Tibial nerve (tissue), 4 donors: ENCODE measurements at regions not wholly inside any gene's neighbourhood (a gene's known extent, or its start where the extent isn't known, plus 50 kb on each side); places are given as distances from the start of the nearest gene placed in this dataset.

Experiments
- DNase-seq, 2 donors: peaks; one replicate each; pipeline ENCODE4 v3.0.0-alpha.2; 2019; ENCODE audit warnings: low spot score in 2 of 2
- H3K27ac ChIP-seq, 4 donors: fragments of 200-600 bp; sonication (generic) in 3 of 4; one replicate each; pipeline ENCODE4 v1.5.1; 2017 to 2019; ENCODE audit warnings: mild to moderate bottlenecking in 1 of 4
- H3K27me3 ChIP-seq, 2 donors: fragments of 200-600 bp; sonication (generic) in 1 of 2; one replicate each; pipeline versions ENCODE4 v1.5.1 to v1.6.0; 2017 to 2019
- H3K36me3 ChIP-seq, 3 donors: fragments of 200-600 bp; sonication (generic); one replicate each; pipeline ENCODE4 v1.5.1; 2018 to 2019
- H3K4me1 ChIP-seq, 4 donors: fragments of 200-600 bp; sonication (generic) in 3 of 4; one replicate each; pipeline ENCODE4 v1.5.1; 2017 to 2019
- H3K4me3 ChIP-seq, 4 donors: fragments of 200-600 bp; sonication (generic) in 3 of 4; one replicate each; pipeline ENCODE4 v1.5.1; 2017 to 2019; ENCODE audit warnings: mild to moderate bottlenecking in 1 of 4, moderate library complexity in 1 of 4
- H3K9me3 ChIP-seq, 4 donors: fragments of 200-600 bp; sonication (generic) in 3 of 4; one replicate each; pipeline ENCODE4 v1.5.1; 2017 to 2019
- CTCF ChIP-seq, 5 experiments: fragments of 200-600 bp in 3 of 5; fragments of 450-650 bp in 2 of 5; sonication (generic) in 3 of 5; IDR thresholded peaks; one replicate each; pipeline ENCODE4 v1.5.1; 2016 to 2019; ENCODE audit warnings: antibody characterized with exemption in 5 of 5, mild to moderate bottlenecking in 3 of 5, moderate library complexity in 2 of 5
- EP300 ChIP-seq, 2 donors: sonication (generic); formaldehyde crosslinking; IDR thresholded peaks; one replicate each; pipeline ENCODE4 v1.6.1; 2017; ENCODE audit warnings: antibody characterized with exemption in 2 of 2, mild to moderate bottlenecking in 1 of 2
- POLR2A ChIP-seq, 2 donors: fragments of 450-650 bp; IDR thresholded peaks; one replicate each; pipeline ENCODE4 v1.6.1; 2017; ENCODE audit warnings: antibody characterized with exemption in 2 of 2, mild to moderate bottlenecking in 2 of 2, moderate library complexity in 2 of 2
- WGBS, 2 donors: methylation state at CpG; one replicate each; pipeline ENCODE4 v1.1.5; 2018; 5-methylcytosine and 5-hydroxymethylcytosine counted together

DNA sequence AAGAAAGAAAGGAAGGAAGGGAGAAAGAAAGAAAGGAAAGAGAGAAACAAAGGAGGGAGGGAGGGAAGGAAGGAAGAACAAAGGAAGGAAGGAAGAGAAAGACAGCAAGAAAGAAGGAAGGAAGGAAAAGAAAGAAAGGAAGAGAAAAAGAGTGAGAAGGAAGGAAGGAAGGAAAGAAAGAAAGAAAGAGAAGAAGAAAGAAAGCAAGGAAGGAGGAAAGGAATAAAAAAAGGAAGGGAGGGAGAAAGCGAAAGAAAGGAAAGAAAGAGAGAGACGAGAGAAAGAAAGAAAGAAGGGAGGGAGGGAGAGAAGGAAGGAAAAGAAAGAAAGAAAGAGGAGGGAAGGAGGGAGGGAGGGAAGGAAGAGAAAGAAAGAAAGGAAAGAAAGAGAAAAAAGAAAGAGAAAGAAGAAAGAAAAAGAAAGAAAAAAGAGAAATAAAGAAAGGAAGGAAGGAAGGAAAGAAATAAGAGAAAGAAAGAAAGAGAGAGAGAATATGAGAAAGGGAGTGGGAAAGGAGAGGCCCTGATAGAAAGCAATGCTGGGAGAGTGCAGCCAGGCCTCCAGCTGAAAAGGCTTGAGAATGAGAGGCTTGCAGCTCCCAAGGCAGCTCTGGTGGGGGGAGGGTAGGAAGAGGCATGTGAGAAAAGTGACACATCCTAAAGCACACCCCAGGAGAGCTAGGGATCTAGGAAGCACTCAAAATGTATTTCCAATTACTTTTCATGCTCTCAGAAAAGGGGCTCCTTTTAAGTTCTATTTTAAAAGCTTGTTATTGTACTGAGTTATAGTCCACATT lies 134.0 kb upstream of the ZIC3 start:
- Histone ChIP-seq H3K9me3 (no peaks in the 10 kb centered on the region), H3K4me3 (no peak overlapping the region), H3K27ac (no peak overlapping the region), H3K36me3 (no peaks in the 10 kb centered on the region), H3K27me3 (peaks cover 0 to 45% of the 10 kb centered on the region in 2 donors), H3K4me1 (peaks cover 0 to 21% (median 3%) of the 10 kb centered on the region in 4 donors)
- DNase-seq, result no peak
- whole genome bisulfite sequencing, 2 donors, result 38 to 68% methylated on average over 2 of the region's 2 CpGs
- TF ChIP-seq CTCF (IDR thresholded peaks at IDR 0.05), result no peak
- TF ChIP-seq EP300 (IDR thresholded peaks at IDR 0.05), result no peak
- no peak for TF ChIP-seq POLR2A (IDR thresholded peaks at IDR 0.05)

DNA sequence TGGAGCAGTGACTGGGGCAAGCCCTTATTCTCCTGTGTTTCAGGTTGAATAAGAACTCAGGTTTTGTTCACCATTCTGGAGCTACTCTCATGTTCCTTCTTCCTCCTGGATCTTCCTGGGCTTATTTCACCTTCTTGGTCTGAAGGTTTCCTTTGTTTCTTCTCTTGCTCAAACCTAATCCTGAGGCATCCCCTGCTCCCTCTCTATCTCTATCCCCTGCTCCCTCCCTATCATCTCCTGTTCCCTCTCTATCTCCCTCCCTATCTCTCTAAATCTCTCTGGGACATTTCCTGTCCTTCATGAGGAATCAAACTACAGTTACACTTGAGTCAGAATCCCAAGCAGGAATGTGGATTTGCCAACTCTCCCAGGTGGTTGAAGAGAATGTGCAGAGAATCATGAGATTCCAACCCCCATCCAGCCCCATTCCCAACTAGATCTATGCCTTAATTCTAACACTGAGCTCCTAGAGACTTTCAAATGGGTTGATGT lies 134.9 kb upstream of the ZIC3 start:
- Histone ChIP-seq H3K27ac (no peak overlapping the region), H3K9me3 (no peaks in the 10 kb centered on the region), H3K36me3 (no peaks in the 10 kb centered on the region), H3K27me3 (peaks cover 0 to 53% of the 10 kb centered on the region in 2 donors), H3K4me3 (no peak overlapping the region), H3K4me1 (peaks cover 0 to 23% (median 3%) of the 10 kb centered on the region in 4 donors)
- no peak for DNase-seq
- TF ChIP-seq POLR2A (IDR thresholded peaks at IDR 0.05), result no peak
- TF ChIP-seq EP300 (IDR thresholded peaks at IDR 0.05), result no peak
- no peak for TF ChIP-seq CTCF (IDR thresholded peaks at IDR 0.05)

DNA sequence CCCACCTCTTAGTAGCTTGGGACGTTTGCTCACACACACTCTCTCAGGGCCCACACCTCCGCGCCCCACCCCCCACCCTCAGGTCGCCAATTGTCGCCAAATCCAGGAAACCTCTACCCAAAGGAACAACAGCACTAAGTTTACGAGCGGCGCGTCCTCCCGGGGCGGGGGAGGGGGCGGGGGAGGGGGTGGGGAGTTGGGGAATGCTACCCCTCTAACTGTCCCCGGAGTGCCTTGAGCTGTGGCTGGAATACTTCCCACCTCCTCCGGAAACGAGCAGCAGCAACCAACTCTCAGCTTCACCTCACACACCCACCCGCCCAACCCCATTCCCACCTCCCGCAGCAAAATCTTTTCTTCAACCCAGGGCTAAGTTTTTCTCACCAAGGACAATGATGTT lies 135.6 kb upstream of the ZIC3 start:
- Histone ChIP-seq H3K27ac (no peak overlapping the region), H3K27me3 (peaks cover 0 to 61% of the 10 kb centered on the region in 2 donors), H3K9me3 (no peaks in the 10 kb centered on the region), H3K36me3 (no peaks in the 10 kb centered on the region), H3K4me3 (no peak overlapping the region), H3K4me1 (peaks cover 0 to 23% (median 3%) of the 10 kb centered on the region in 4 donors)
- WGBS, 2 donors, result 26% methylated on average over 17 of the region's 17 CpGs; no CpG with 5 or more reads in 1 of the 2 donors
- DNase-seq, result no peak
- TF ChIP-seq EP300 (IDR thresholded peaks at IDR 0.05) (no peak), CTCF (IDR thresholded peaks at IDR 0.05) (no peak), POLR2A (IDR thresholded peaks at IDR 0.05) (no peak)

- 3 to 32% methylated on average over 9 to 44 of the region's 44 CpGs for WGBS, 2 donors
- H3K4me1 ChIP-seq, result peaks cover 0 to 23% (median 3%) of the 10 kb centered on the region in 4 donors
- H3K4me3 ChIP-seq, result peak overlapping the region in 3 of 4 donors; percentile 24 to 55 (median 36)
- DNase-seq, result no peak
- peaks cover 0 to 74% of the 10 kb centered on the region in 2 donors for H3K27me3 ChIP-seq
- TF ChIP-seq CTCF (IDR thresholded peaks at IDR 0.05), result peak in 1 of 5 experiments; percentile 9
- no peak for TF ChIP-seq POLR2A (IDR thresholded peaks at IDR 0.05)
- H3K9me3 ChIP-seq, result no peaks in the 10 kb centered on the region
- no peak overlapping the region for H3K27ac ChIP-seq
- H3K36me3 ChIP-seq, result no peaks in the 10 kb centered on the region
Observed at GRCh38 chrX:137428766-137429591, 136.9 kb upstream of the ZIC3 start.
